HepG2 (cell line): ENCODE measurements at regions not wholly inside any gene's neighbourhood (a gene's known extent, or its start where the extent isn't known, plus 50 kb on each side); places are given as distances from the start of the nearest gene placed in this dataset.

Source experiments
- ATAC-seq: fragments of 200-7000 bp; cut with Tn5 transposase; 3 replicates; pipeline ENCODE4 v1.9.1; 2020; ENCODE audit warnings: mild to moderate bottlenecking, moderate library complexity
- BruUV-seq: library from RNA; stranded (reverse); fragments of 400-500 nt; replicated peaks from 2 replicates; lab custom pipeline; 2021; lab: Mats Ljungman, UMichigan
- CTCF ChIA-PET: fragments of 300-600 bp; formaldehyde crosslinking; extraction: SDS; loops from one replicate; lab custom pipeline; 2021; ENCODE audit warnings: low total read pairs, inconsistent platforms, low intra/inter-chr PET ratio; lab: Yijun Ruan, JAX
- POLR2A ChIA-PET: fragments of 350-600 bp; sonication (Branson Sonifier 250); formaldehyde crosslinking; loops from one replicate; lab custom pipeline; 2020; ENCODE audit warnings: antibody characterized with exemption, inconsistent platforms; lab: Yijun Ruan, JAX
- DNase-seq: peaks from one replicate; pipeline ENCODE4 v3.0.0-alpha.2; 2015; ENCODE audit warnings: low spot score
- FAIRE-seq: peaks from 3 replicates; lab custom pipeline; 2011; peaks lifted over from hg19 to GRCh38; lab: Jason Lieb, UNC
- H2AFZ ChIP-seq: one replicate; pipeline ENCODE4 v1.6.1; 2011; ENCODE audit warnings: low read length, inconsistent platforms
- H3K27ac ChIP-seq: fragments of 300-600 bp; 3 replicates; pipeline ENCODE4 v1.8.0; 2011; ENCODE audit warnings: mixed run types, mild to moderate bottlenecking, mixed read lengths, low read length, inconsistent platforms; ENCODE audit not compliant: insufficient read depth; ENCODE audit errors: extremely low read length
- H3K27me3 ChIP-seq, 2 experiments: fragments of 200-600 bp in 1 of 2; 2 replicates in 1 of 2; 3 replicates in 1 of 2; pipeline versions ENCODE4 v1.6.0 to v1.8.0; 2011; ENCODE audit warnings: low read length in 2 of 2, mild to moderate bottlenecking in 2 of 2, moderate library complexity in 2 of 2, inconsistent platforms in 1 of 2; ENCODE audit not compliant: insufficient read depth in 2 of 2, control insufficient read depth in 1 of 2
- H3K36me3 ChIP-seq, 2 experiments: fragments of 200-600 bp in 1 of 2; replicated peaks in 1 of 2; 2 replicates in 1 of 2; 3 replicates in 1 of 2; pipeline versions ENCODE4 v1.5.1 to v1.8.0; 2011; ENCODE audit warnings: low read length in 2 of 2, inconsistent platforms in 1 of 2; ENCODE audit not compliant: insufficient read depth in 2 of 2, control insufficient read depth in 1 of 2
- H3K4me1 ChIP-seq: 2 replicates; pipeline ENCODE4 v1.5.1; 2012; ENCODE audit warnings: low read length, inconsistent platforms; ENCODE audit not compliant: insufficient read depth
- H3K4me2 ChIP-seq: 2 replicates; pipeline ENCODE4 v1.6.0; 2011; ENCODE audit warnings: low read depth, low read length, inconsistent platforms
- H3K4me3 ChIP-seq, 3 experiments: fragments of 200-600 bp in 1 of 3; sonication (generic), shearing (Covaris generic) in 1 of 3; replicated peaks in 1 of 3; 2 replicates each; pipeline ENCODE4 v1.5.1; 2011 to 2016; ENCODE audit warnings: low read length in 3 of 3, inconsistent platforms in 2 of 3, low read depth in 2 of 3, mild to moderate bottlenecking in 2 of 3, control low read depth in 1 of 3, mixed read lengths in 1 of 3; ENCODE audit not compliant: insufficient read depth in 1 of 3
- H3K79me2 ChIP-seq: one replicate; pipeline ENCODE4 v1.6.1; 2011; ENCODE audit warnings: low read length, inconsistent platforms; ENCODE audit not compliant: insufficient read depth
- H3K9ac ChIP-seq: 2 replicates; pipeline ENCODE4 v1.6.0; 2011; ENCODE audit warnings: mild to moderate bottlenecking, low read depth, low read length, inconsistent platforms; ENCODE audit not compliant: insufficient read depth
- H3K9me3 ChIP-seq: 2 replicates; pipeline ENCODE4 v1.5.1; 2012; ENCODE audit warnings: mild to moderate bottlenecking, low read length
- H4K20me1 ChIP-seq: 2 replicates; pipeline ENCODE4 v1.6.0; 2011; ENCODE audit warnings: inconsistent platforms, mild to moderate bottlenecking, low read length, moderate library complexity; ENCODE audit not compliant: insufficient read depth
- ATF2 ChIP-seq: sonication (generic); formaldehyde crosslinking; IDR thresholded peaks from 2 replicates; pipeline ENCODE4 v1.4.0; 2020; ENCODE audit warnings: missing genetic modification reagents
- EED ChIP-seq: sonication (generic); formaldehyde crosslinking; IDR thresholded peaks from 2 replicates; pipeline ENCODE4 v1.5.0; 2020; ENCODE audit warnings: mild to moderate bottlenecking, missing genetic modification reagents
- FLYWCH1 ChIP-seq: sonication (generic); formaldehyde crosslinking; IDR thresholded peaks from 2 replicates; pipeline ENCODE4 v1.8.1; 2023; ENCODE audit warnings: mild to moderate bottlenecking, missing genetic modification reagents
- NAIF1 ChIP-seq: sonication (generic); formaldehyde crosslinking; IDR thresholded peaks from 2 replicates; pipeline ENCODE4 v1.5.0; 2020; ENCODE audit warnings: mild to moderate bottlenecking, missing genetic modification reagents, borderline replicate concordance
- NFIC ChIP-seq: IDR thresholded peaks from 2 replicates; pipeline ENCODE4 v1.6.1; 2012; ENCODE audit warnings: mild to moderate bottlenecking, low read length, inconsistent platforms
- PAF1 ChIP-seq: IDR thresholded peaks from 2 replicates; pipeline ENCODE4 v1.6.1; 2016; ENCODE audit warnings: missing genetic modification reagents, missing compliant biosample characterization
- PCBP1 ChIP-seq: fragments of 200-400 bp; formaldehyde crosslinking; IDR thresholded peaks from 2 replicates; pipeline ENCODE4 v1.6.1; 2017; ENCODE audit warnings: mild to moderate bottlenecking, low read depth, low read length, borderline replicate concordance
- PHF5A ChIP-seq: IDR thresholded peaks from one replicate; pipeline ENCODE4 v1.6.1; 2018; ENCODE audit warnings: low read depth, missing genetic modification reagents; ENCODE audit not compliant: unreplicated experiment
- SAP130 ChIP-seq: IDR thresholded peaks from 2 replicates; pipeline ENCODE4 v1.6.1; 2016; ENCODE audit warnings: low read depth
- SNAI1 ChIP-seq: sonication (generic); formaldehyde crosslinking; IDR thresholded peaks from 2 replicates; pipeline ENCODE4 v1.5.0; 2020; ENCODE audit warnings: mild to moderate bottlenecking, missing genetic modification reagents, borderline replicate concordance
- SRY ChIP-seq: sonication (generic); formaldehyde crosslinking; IDR thresholded peaks from 2 replicates; pipeline ENCODE4 v1.8.0; 2022; ENCODE audit warnings: mild to moderate bottlenecking, missing genetic modification reagents
- ZFAT ChIP-seq: sonication (generic); formaldehyde crosslinking; conservative IDR thresholded peaks from 2 replicates; pipeline ENCODE4 v1.8.1; 2023; ENCODE audit warnings: missing genetic modification reagents, inconsistent platforms
- ZFX ChIP-seq: sonication (generic); formaldehyde crosslinking; IDR thresholded peaks from 2 replicates; pipeline ENCODE4 v1.4.0; 2020; ENCODE audit warnings: mild to moderate bottlenecking, low read depth, missing genetic modification reagents, moderate library complexity
- ZNF263 ChIP-seq: sonication (generic); formaldehyde crosslinking; IDR thresholded peaks from 2 replicates; pipeline ENCODE4 v1.4.0; 2020; ENCODE audit warnings: missing genetic modification reagents
- ZNF672 ChIP-seq: sonication (generic); formaldehyde crosslinking; IDR thresholded peaks from 2 replicates; pipeline ENCODE4 v1.8.1; 2022; ENCODE audit warnings: missing genetic modification reagents
- ZNF850 ChIP-seq: sonication (generic); formaldehyde crosslinking; conservative IDR thresholded peaks from 2 replicates; pipeline ENCODE4 v1.9.0; 2021; ENCODE audit warnings: mild to moderate bottlenecking, missing genetic modification reagents
- ZSCAN30 ChIP-seq: sonication (generic); formaldehyde crosslinking; IDR thresholded peaks from 2 replicates; pipeline ENCODE4 v1.5.0; 2020; ENCODE audit warnings: mild to moderate bottlenecking, missing genetic modification reagents
- WGBS: methylation state at CpG from one replicate; pipeline ENCODE4 v1.1.6; 2017; ENCODE audit warnings: low lambda C conversion rate; 5-methylcytosine and 5-hydroxymethylcytosine counted together
- in situ Hi-C: cut with HindIII; loops from 2 replicates; pipeline ENCODE4 v1.10.0; 2017; ENCODE audit warnings: low pct_unique_long_range_greater_than_20kb; ENCODE audit not compliant: extremely low pct_ligation_motif_present
- intact Hi-C: fragments of 100-400 bp; cut with micrococcal nuclease; formaldehyde crosslinking; loops from one replicate; pipeline ENCODE4 v1.10.0; 2022; ENCODE audit not compliant: unreplicated experiment

DNA sequence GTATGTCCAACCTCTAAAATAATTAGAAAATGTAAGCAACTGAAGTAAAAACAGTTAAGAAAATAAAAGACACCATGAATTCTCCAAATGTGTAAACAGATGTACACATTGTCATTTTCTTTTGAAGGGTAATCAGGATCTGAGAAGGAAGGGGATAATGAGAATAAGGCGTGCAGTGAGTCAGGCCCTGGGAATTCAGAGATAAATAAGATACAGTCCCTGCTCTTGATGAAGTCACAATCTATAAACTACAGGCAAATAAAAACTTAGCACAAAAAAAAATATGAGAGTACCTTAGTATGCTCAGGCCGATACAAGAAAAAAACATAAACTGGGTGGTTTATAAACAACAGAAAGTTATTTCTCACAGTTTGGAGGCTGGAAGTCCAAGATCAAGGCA, 315.3 kb downstream of the DNAH5 start:
- DNase-seq = no peak
- BruUV-seq = no TSS peak
- no peaks in the 10 kb centered on the region for H4K20me1 ChIP-seq

More for the DNA sequence above, 315.3 kb downstream of the DNAH5 start:
- in situ Hi-C loops (no loop called here), intact Hi-C loops (no loop called here)
- 58% methylated on average over 2 of the region's 2 CpGs for WGBS
- no peak overlapping the region for H3K9ac ChIP-seq
- no peak overlapping the region for H3K27ac ChIP-seq
- H3K4me1 ChIP-seq = no peaks in the 10 kb centered on the region
- H3K9me3 ChIP-seq = peaks cover 73% of the 10 kb centered on the region
- ChIA-PET CTCF (no interaction called here), POLR2A (no interaction called here)
- H3K27me3 ChIP-seq = no peaks in the 10 kb centered on the region
- H2AFZ ChIP-seq = no peak overlapping the region
- no peak overlapping the region for H3K4me3 ChIP-seq
- no peak overlapping the region for H3K4me2 ChIP-seq
- ATAC-seq (no peak), FAIRE-seq (no peak)
- H3K36me3 ChIP-seq = no peaks in the 10 kb centered on the region
- TF ChIP-seq ZNF263 (CRISPR knock-in tag) (no peak), SRY (no peak), PHF5A (no peak), ZNF850 (no peak), ZFAT (CRISPR knock-in tag) (no peak), PAF1 (CRISPR knock-in tag) (no peak), NFIC (no peak), NAIF1 (CRISPR knock-in tag) (no peak), SNAI1 (CRISPR knock-in tag) (no peak), SAP130 (CRISPR knock-in tag) (no peak), EED (CRISPR knock-in tag) (no peak), ZNF672 (no peak), ZSCAN30 (CRISPR knock-in tag) (no peak), ATF2 (CRISPR knock-in tag) (no peak), FLYWCH1 (no peak), PCBP1 (no peak), ZFX (CRISPR knock-in tag) (no peak)
- no peaks in the 10 kb centered on the region for H3K79me2 ChIP-seq
